Osteoblast (primary cell): ENCODE measurements at regions not wholly inside any gene's neighbourhood (a gene's known extent, or its start where the extent isn't known, plus 50 kb on each side); places are given as distances from the start of the nearest gene placed in this dataset.
A peak's percentile ranks its signal among the peaks of the same experiment; 100 is the strongest.

Source experiments
- DNase-seq: peaks from one replicate; pipeline ENCODE4 v3.0.0; 2011; ENCODE audit warnings: low spot score, mixed read lengths; ENCODE audit not compliant: insufficient read length; ENCODE audit errors: missing footprints
- H2AFZ ChIP-seq: 2 replicates; pipeline ENCODE4 v1.6.0; 2011; ENCODE audit warnings: mild to moderate bottlenecking, low read length
- H3K27ac ChIP-seq: 2 replicates; pipeline ENCODE4 v1.5.1; 2011; ENCODE audit warnings: mild to moderate bottlenecking, low read depth, low read length, moderate library complexity
- H3K27me3 ChIP-seq: 2 replicates; pipeline ENCODE4 v1.6.0; 2012; ENCODE audit warnings: mild to moderate bottlenecking, control low read depth, inconsistent platforms, low read length, moderate library complexity; ENCODE audit not compliant: insufficient read depth
- H3K36me3 ChIP-seq: 2 replicates; pipeline ENCODE4 v1.5.1; 2011; ENCODE audit warnings: mild to moderate bottlenecking, low read length, control low read depth, moderate library complexity; ENCODE audit not compliant: insufficient read depth
- H3K4me1 ChIP-seq: 2 replicates; pipeline ENCODE4 v1.5.1; 2011; ENCODE audit warnings: mild to moderate bottlenecking, low read length, control low read depth, moderate library complexity; ENCODE audit not compliant: insufficient read depth
- H3K4me2 ChIP-seq: 2 replicates; pipeline ENCODE4 v1.6.0; 2011; ENCODE audit warnings: mild to moderate bottlenecking, low read length; ENCODE audit not compliant: insufficient read depth
- H3K4me3 ChIP-seq: fragments of 200-600 bp; sonication (generic); 3 replicates; pipeline ENCODE4 v1.5.1; 2012; ENCODE audit warnings: mild to moderate bottlenecking, low read length, inconsistent platforms; ENCODE audit not compliant: insufficient read depth
- H3K79me2 ChIP-seq: 2 replicates; pipeline ENCODE4 v1.6.0; 2012; ENCODE audit warnings: mild to moderate bottlenecking, low read length, control low read depth, inconsistent platforms; ENCODE audit not compliant: insufficient read depth
- H3K9me3 ChIP-seq: 2 replicates; pipeline ENCODE4 v1.5.1; 2011; ENCODE audit warnings: low read depth, low read length, control low read depth
- H4K20me1 ChIP-seq: 2 replicates; pipeline ENCODE4 v1.6.0; 2012; ENCODE audit warnings: mild to moderate bottlenecking, low read length, control low read depth; ENCODE audit not compliant: insufficient read depth
- CTCF ChIP-seq: IDR thresholded peaks from 2 replicates; pipeline ENCODE4 v1.5.1; 2011; ENCODE audit warnings: mild to moderate bottlenecking, low read depth, low read length, moderate library complexity; ENCODE audit errors: extremely low read depth

- H3K4me1 ChIP-seq: no peaks in the 10 kb centered on the region
- DNase-seq: peak; percentile 62
- no peaks in the 10 kb centered on the region for H3K36me3 ChIP-seq
- no peak for TF ChIP-seq CTCF
- no peaks in the 10 kb centered on the region for H4K20me1 ChIP-seq
- no peaks in the 10 kb centered on the region for H3K27me3 ChIP-seq
- no peak overlapping the region for H3K4me2 ChIP-seq
- no peak overlapping the region for H2AFZ ChIP-seq
- no peaks in the 10 kb centered on the region for H3K9me3 ChIP-seq
- H3K27ac ChIP-seq: no peak overlapping the region
- no peaks in the 10 kb centered on the region for H3K79me2 ChIP-seq
- H3K4me3 ChIP-seq: no peak overlapping the region
Observed at GRCh38 chrX:2147928-2148327, 352.8 kb downstream of the DHRSX start.

- DNase-seq: no peak
- H3K9me3 ChIP-seq: no peaks in the 10 kb centered on the region
- TF ChIP-seq CTCF: no peak
- H2AFZ ChIP-seq: no peak overlapping the region
- no peaks in the 10 kb centered on the region for H3K4me1 ChIP-seq
- no peak overlapping the region for H3K27ac ChIP-seq
- no peak overlapping the region for H3K4me3 ChIP-seq
- no peaks in the 10 kb centered on the region for H3K27me3 ChIP-seq
- no peak overlapping the region for H3K4me2 ChIP-seq
- no peaks in the 10 kb centered on the region for H3K79me2 ChIP-seq
- no peaks in the 10 kb centered on the region for H3K36me3 ChIP-seq
- no peaks in the 10 kb centered on the region for H4K20me1 ChIP-seq
Observed at GRCh38 chrX:2145692-2146367, 354.9 kb downstream of the DHRSX start.

GRCh38 chrX:2137882-2138281 lies 362.9 kb downstream of the DHRSX start:
- H3K4me2 ChIP-seq: no peak overlapping the region
- no peaks in the 10 kb centered on the region for H3K4me1 ChIP-seq
- H3K27ac ChIP-seq: no peak overlapping the region
- H3K36me3 ChIP-seq: no peaks in the 10 kb centered on the region
- no peaks in the 10 kb centered on the region for H4K20me1 ChIP-seq
- H3K79me2 ChIP-seq: no peaks in the 10 kb centered on the region
- TF ChIP-seq CTCF: no peak
- no peak overlapping the region for H3K4me3 ChIP-seq
- no peak for DNase-seq
- H3K27me3 ChIP-seq: no peaks in the 10 kb centered on the region
- H3K9me3 ChIP-seq: no peaks in the 10 kb centered on the region
- no peak overlapping the region for H2AFZ ChIP-seq

- Histone ChIP-seq H3K4me3 (no peak overlapping the region), H3K36me3 (no peaks in the 10 kb centered on the region), H3K27me3 (no peaks in the 10 kb centered on the region), H3K9me3 (no peaks in the 10 kb centered on the region), H3K4me2 (no peak overlapping the region), H3K79me2 (no peaks in the 10 kb centered on the region), H3K4me1 (no peaks in the 10 kb centered on the region), H3K27ac (no peak overlapping the region), H4K20me1 (no peaks in the 10 kb centered on the region), H2AFZ (no peak overlapping the region)
- no peak for DNase-seq
- no peak for TF ChIP-seq CTCF
Observed at GRCh38 chrX:2136848-2137247, 363.9 kb downstream of the DHRSX start.
